ENCODE measurements at regions not wholly inside any gene's neighbourhood (a gene's known extent, or its start where the extent isn't known, plus 50 kb on each side); places are given as distances from the start of the nearest gene placed in this dataset.

DNA sequence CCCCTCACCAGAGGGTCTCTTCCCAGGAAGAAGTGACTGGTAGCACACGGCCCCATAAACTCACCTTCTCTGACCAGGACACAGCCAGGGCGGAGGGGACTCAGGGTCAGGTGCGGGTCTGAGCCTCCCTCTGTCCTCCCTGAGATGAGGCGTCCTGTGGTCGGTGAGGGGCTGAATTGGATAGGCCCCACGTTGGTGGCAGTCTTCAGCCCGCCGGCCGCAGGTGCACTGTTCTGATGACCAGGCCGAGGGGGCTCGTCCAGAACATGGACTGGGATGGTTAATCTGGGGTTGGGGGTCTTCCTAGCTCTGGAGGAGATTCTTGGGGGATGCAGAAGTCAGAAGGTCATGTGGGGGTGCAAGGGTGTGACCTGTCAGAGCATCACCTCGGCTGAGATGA lies 102.2 kb upstream of the PPP1R26 start:
- TF ChIP-seq POLR2AphosphoS5 (IDR thresholded peaks at IDR 0.05) (no peak), EP300 (IDR thresholded peaks at IDR 0.05) (no peak)
- TF ChIP-seq, protein P1, sequence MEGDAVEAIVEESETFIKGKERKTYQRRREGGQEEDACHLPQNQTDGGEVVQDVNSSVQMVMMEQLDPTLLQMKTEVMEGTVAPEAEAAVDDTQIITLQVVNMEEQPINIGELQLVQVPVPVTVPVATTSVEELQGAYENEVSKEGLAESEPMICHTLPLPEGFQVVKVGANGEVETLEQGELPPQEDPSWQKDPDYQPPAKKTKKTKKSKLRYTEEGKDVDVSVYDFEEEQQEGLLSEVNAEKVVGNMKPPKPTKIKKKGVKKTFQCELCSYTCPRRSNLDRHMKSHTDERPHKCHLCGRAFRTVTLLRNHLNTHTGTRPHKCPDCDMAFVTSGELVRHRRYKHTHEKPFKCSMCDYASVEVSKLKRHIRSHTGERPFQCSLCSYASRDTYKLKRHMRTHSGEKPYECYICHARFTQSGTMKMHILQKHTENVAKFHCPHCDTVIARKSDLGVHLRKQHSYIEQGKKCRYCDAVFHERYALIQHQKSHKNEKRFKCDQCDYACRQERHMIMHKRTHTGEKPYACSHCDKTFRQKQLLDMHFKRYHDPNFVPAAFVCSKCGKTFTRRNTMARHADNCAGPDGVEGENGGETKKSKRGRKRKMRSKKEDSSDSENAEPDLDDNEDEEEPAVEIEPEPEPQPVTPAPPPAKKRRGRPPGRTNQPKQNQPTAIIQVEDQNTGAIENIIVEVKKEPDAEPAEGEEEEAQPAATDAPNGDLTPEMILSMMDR (IDR thresholded peaks at IDR 0.05) = no peak

All from stomach (tissue), 4 donors.